CD14-positive monocyte (primary cell): ENCODE measurements at regions not wholly inside any gene's neighbourhood (a gene's known extent, or its start where the extent isn't known, plus 50 kb on each side); places are given as distances from the start of the nearest gene placed in this dataset.

Experiments used
- DNase-seq, 3 donors: peaks; one replicate each; pipeline ENCODE4 v3.0.0-alpha.2; 2011 to 2022
- H2AFZ ChIP-seq: 2 replicates; pipeline ENCODE4 v1.6.0; 2012; ENCODE audit warnings: mild to moderate bottlenecking, low read depth, low read length, inconsistent platforms; ENCODE audit not compliant: insufficient read depth, poor library complexity, severe bottlenecking
- H3K27ac ChIP-seq, 2 donors: 1 replicate in 1 of 2; 2 replicates in 1 of 2; pipeline ENCODE4 v1.5.1; 2012 to 2013; ENCODE audit warnings: low read length in 2 of 2, control low read depth in 1 of 2, inconsistent platforms in 1 of 2, low read depth in 1 of 2, mild to moderate bottlenecking in 1 of 2
- H3K27me3 ChIP-seq, 2 donors: one replicate each; pipeline versions ENCODE4 v1.6.0 to v1.6.1; 2011 to 2013; ENCODE audit warnings: low read length in 2 of 2; ENCODE audit not compliant: control insufficient read depth in 2 of 2, insufficient read depth in 2 of 2
- H3K36me3 ChIP-seq, 2 donors: replicated peaks in 1 of 2; 1 replicate in 1 of 2; 2 replicates in 1 of 2; pipeline versions ENCODE4 v1.5.1 to v1.6.1; 2012 to 2013; ENCODE audit warnings: low read length in 2 of 2, control low read depth in 1 of 2, inconsistent platforms in 1 of 2, mild to moderate bottlenecking in 1 of 2; ENCODE audit not compliant: insufficient read depth in 2 of 2, control insufficient read depth in 1 of 2
- H3K4me1 ChIP-seq, 2 donors: 1 replicate in 1 of 2; 2 replicates in 1 of 2; pipeline versions ENCODE4 v1.5.1 to v1.6.1; 2012 to 2013; ENCODE audit warnings: low read length in 2 of 2, control low read depth in 1 of 2, inconsistent platforms in 1 of 2, mild to moderate bottlenecking in 1 of 2, moderate library complexity in 1 of 2; ENCODE audit not compliant: insufficient read depth in 2 of 2, control insufficient read depth in 1 of 2
- H3K4me2 ChIP-seq: replicated peaks from 2 replicates; pipeline ENCODE3; 2012; ENCODE audit warnings: low read length, moderate library complexity, mild to moderate bottlenecking; ENCODE audit not compliant: poor library complexity, severe bottlenecking; ENCODE audit errors: extremely low read depth
- H3K4me3 ChIP-seq, 3 experiments: fragments of 200-600 bp in 1 of 3; sonication (generic) in 1 of 3; replicated peaks in 1 of 3; 1 replicate in 2 of 3; 2 replicates in 1 of 3; pipeline ENCODE4 v1.5.1; 2011 to 2013; ENCODE audit warnings: low read length in 3 of 3, mild to moderate bottlenecking in 3 of 3, control low read depth in 2 of 3, low read depth in 2 of 3, inconsistent platforms in 1 of 3, moderate library complexity in 1 of 3
- H3K79me2 ChIP-seq: 2 replicates; pipeline ENCODE4 v1.6.0; 2012; ENCODE audit warnings: mild to moderate bottlenecking, control low read depth, inconsistent platforms, low read length, moderate library complexity; ENCODE audit not compliant: insufficient read depth
- H3K9ac ChIP-seq: 2 replicates; pipeline ENCODE4 v1.6.0; 2017; ENCODE audit warnings: low read length, mild to moderate bottlenecking; ENCODE audit not compliant: insufficient read depth, poor library complexity, severe bottlenecking
- H3K9me3 ChIP-seq, 2 donors: replicated peaks in 1 of 2; 1 replicate in 1 of 2; 2 replicates in 1 of 2; pipeline versions ENCODE4 v1.5.1 to v1.6.1; 2012 to 2013; ENCODE audit warnings: low read length in 2 of 2, control low read depth in 1 of 2; ENCODE audit not compliant: control insufficient read depth in 1 of 2, insufficient read depth in 1 of 2
- H4K20me1 ChIP-seq: 2 replicates; pipeline ENCODE4 v1.6.0; 2012; ENCODE audit warnings: mild to moderate bottlenecking, low read length, control low read depth, moderate library complexity; ENCODE audit not compliant: insufficient read depth
- H3K27ac Mint-ChIP-seq, 7 donors: one replicate each; pipeline ENCODE4 v1.8.0; 2020; ENCODE audit warnings: mild to moderate bottlenecking in 7 of 7, mixed read lengths in 7 of 7, moderate library complexity in 6 of 7, inconsistent platforms in 2 of 7
- H3K27me3 Mint-ChIP-seq, 3 donors: one replicate each; pipeline ENCODE4 v1.8.0; 2021 to 2022; ENCODE audit warnings: low read depth in 3 of 3, mild to moderate bottlenecking in 3 of 3, mixed read lengths in 3 of 3, moderate library complexity in 3 of 3, inconsistent platforms in 1 of 3
- H3K36me3 Mint-ChIP-seq, 2 donors: one replicate each; pipeline ENCODE4 v1.8.0; 2020; ENCODE audit warnings: mixed read lengths in 2 of 2, inconsistent platforms in 1 of 2, mild to moderate bottlenecking in 1 of 2
- H3K4me1 Mint-ChIP-seq: one replicate; pipeline ENCODE4 v1.8.0; 2020; ENCODE audit warnings: mild to moderate bottlenecking, mixed read lengths
- H3K4me3 Mint-ChIP-seq, 2 donors: one replicate each; pipeline ENCODE4 v1.8.0; 2020; ENCODE audit warnings: mild to moderate bottlenecking in 2 of 2, mixed read lengths in 2 of 2, moderate library complexity in 1 of 2
- H3K9me3 Mint-ChIP-seq, 7 donors: one replicate each; pipeline ENCODE4 v1.8.0; 2020 to 2022; ENCODE audit warnings: mixed read lengths in 7 of 7, mild to moderate bottlenecking in 6 of 7, moderate library complexity in 6 of 7, inconsistent platforms in 2 of 7
- CTCF ChIP-seq: fragments of 200-600 bp; IDR thresholded peaks from one replicate; pipeline ENCODE4 v1.8.0; 2022; ENCODE audit warnings: antibody characterized with exemption, mild to moderate bottlenecking
- WGBS: methylation state at CpG from one replicate; pipeline ENCODE4 v1.1.5; 2013; ENCODE audit warnings: missing lambda C conversion rate; ENCODE audit not compliant: insufficient coverage; 5-methylcytosine and 5-hydroxymethylcytosine counted together
- intact Hi-C, 2 donors: fragments of 100-400 bp; cut with micrococcal nuclease; formaldehyde crosslinking; loops; one replicate each; pipeline versions ENCODE4 v1.15.0 to v1.15.1; 2023

GRCh38 chr2:53312721-53313120 lies 454.9 kb upstream of the CHAC2 start:
- Histone ChIP-seq H4K20me1 (no peaks in the 10 kb centered on the region), H3K9me3 (peaks cover 0 to 8% of the 10 kb centered on the region in 2 donors), H3K4me1 (no peaks in the 10 kb centered on the region), H3K79me2 (no peaks in the 10 kb centered on the region), H3K27me3 (no peaks in the 10 kb centered on the region), H3K4me2 (no peak overlapping the region), H2AFZ (no peak overlapping the region), H3K4me3 (no peak overlapping the region), H3K36me3 (no peaks in the 10 kb centered on the region), H3K27ac (no peak overlapping the region), H3K9ac (no peak overlapping the region)
- DNase-seq, result no peak
- Mint-ChIP-seq H3K4me1 (no peaks in the 10 kb centered on the region), H3K36me3 (no peaks in the 10 kb centered on the region), H3K27me3 (peaks cover 0 to 2% (median 0%) of the 10 kb centered on the region in 3 donors), H3K27ac (no peak overlapping the region), H3K9me3 (peaks cover 2 to 19% (median 5%) of the 10 kb centered on the region in 7 donors), H3K4me3 (no peak overlapping the region)
- intact Hi-C loops, result no loop called here
- WGBS, result 88% methylated on average over 5 of the region's 5 CpGs
- TF ChIP-seq CTCF, result no peak

- H3K4me3 ChIP-seq, result no peak overlapping the region
- no peak overlapping the region for H3K4me2 ChIP-seq
- no peaks in the 10 kb centered on the region for H3K4me1 ChIP-seq
- Mint-ChIP-seq H3K27me3 (peaks cover 0 to 2% (median 0%) of the 10 kb centered on the region in 3 donors), H3K9me3 (peaks cover 2 to 23% (median 5%) of the 10 kb centered on the region in 7 donors), H3K27ac (no peak overlapping the region), H3K36me3 (no peaks in the 10 kb centered on the region), H3K4me1 (no peaks in the 10 kb centered on the region), H3K4me3 (no peak overlapping the region)
- H3K27ac ChIP-seq, result no peak overlapping the region
- no peak overlapping the region for H2AFZ ChIP-seq
- H3K36me3 ChIP-seq, result no peaks in the 10 kb centered on the region
- no peak for DNase-seq
- no peak overlapping the region for H3K9ac ChIP-seq
- H3K9me3 ChIP-seq, result peaks cover 0 to 8% of the 10 kb centered on the region in 2 donors
- no peak for TF ChIP-seq CTCF
- H3K27me3 ChIP-seq, result no peaks in the 10 kb centered on the region
- no CpG with 5 or more reads among the region's 5 CpGs for WGBS
- no peaks in the 10 kb centered on the region for H3K79me2 ChIP-seq
- H4K20me1 ChIP-seq, result no peaks in the 10 kb centered on the region
- intact Hi-C loops, result no loop called here
Observed at GRCh38 chr2:53312181-53312580, 455.4 kb upstream of the CHAC2 start.
